AG09309 (cell line): ENCODE measurements at regions not wholly inside any gene's neighbourhood (a gene's known extent, or its start where the extent isn't known, plus 50 kb on each side); places are given as distances from the start of the nearest gene placed in this dataset.
"Not testable (repeated sequence)": the region's sequence is repeated elsewhere in the genome, so short reads cannot be mapped to it uniquely, and the experiment has no call there.

Source experiments
- DNase-seq: peaks from one replicate; pipeline ENCODE4 v3.0.0-alpha.2; 2010; ENCODE audit warnings: low read depth
- H3K4me3 ChIP-seq: 2 replicates; pipeline ENCODE4 v1.5.1; 2011; ENCODE audit warnings: mild to moderate bottlenecking, low read depth, low read length, moderate library complexity; ENCODE audit not compliant: control insufficient read depth
- CTCF ChIP-seq: IDR thresholded peaks from 2 replicates; pipeline ENCODE4 v1.5.1; 2011; ENCODE audit warnings: mild to moderate bottlenecking, low read depth, low read length, inconsistent platforms; ENCODE audit not compliant: insufficient read depth, control insufficient read depth; ENCODE audit errors: missing control alignments

- no peak overlapping the region for H3K4me3 ChIP-seq
- no peak for DNase-seq
- TF ChIP-seq CTCF: no peak
Measured at GRCh38 chr10:8346861-8347260, 292.4 kb downstream of the GATA3 start.

GRCh38 chr10:8347614-8348013 lies 293.1 kb downstream of the GATA3 start:
- H3K4me3 ChIP-seq, DNase-seq: not testable (repeated sequence)

GRCh38 chr10:8349610-8350249 lies 295.2 kb downstream of the GATA3 start:
- no peak overlapping the region for H3K4me3 ChIP-seq
- TF ChIP-seq CTCF: no peak
- no peak for DNase-seq

GRCh38 chr10:8350250-8350967 lies 295.9 kb downstream of the GATA3 start:
- DNase-seq: no peak
- TF ChIP-seq CTCF: no peak
- H3K4me3 ChIP-seq: no peak overlapping the region

GRCh38 chr10:8352171-8353075 lies 297.9 kb downstream of the GATA3 start:
- no peak for DNase-seq
- H3K4me3 ChIP-seq: no peak overlapping the region
- TF ChIP-seq CTCF: no peak

GRCh38 chr10:8356283-8356682 lies 301.8 kb downstream of the GATA3 start:
- H3K4me3 ChIP-seq: no peak overlapping the region
- no peak for TF ChIP-seq CTCF
- DNase-seq: no peak

- H3K4me3 ChIP-seq: no peak overlapping the region
- DNase-seq: no peak
- TF ChIP-seq CTCF: no peak
Measured at GRCh38 chr10:8359467-8359866, 305.0 kb downstream of the GATA3 start.
